Lower lobe of right lung (tissue), 2 donors: ENCODE measurements at regions not wholly inside any gene's neighbourhood (a gene's known extent, or its start where the extent isn't known, plus 50 kb on each side); places are given as distances from the start of the nearest gene placed in this dataset.
A peak's percentile ranks its signal among the peaks of the same experiment; 100 is the strongest.

Experiments used
- ATAC-seq, 2 donors: fragments of 200-7000 bp; cut with Tn5 transposase; one replicate each; pipeline ENCODE4 v1.9.1; 2020 to 2022; ENCODE audit warnings: mild to moderate bottlenecking in 2 of 2, moderate library complexity in 2 of 2
- DNase-seq: peaks from one replicate; pipeline ENCODE4 v3.0.0-alpha.2; 2020
- H3K27ac ChIP-seq: fragments of 200-600 bp; one replicate; pipeline ENCODE4 v1.8.0; 2022
- H3K27me3 ChIP-seq: fragments of 200-600 bp; one replicate; pipeline ENCODE4 v1.8.0; 2022; ENCODE audit warnings: low read depth
- H3K36me3 ChIP-seq: fragments of 200-600 bp; one replicate; pipeline ENCODE4 v1.8.0; 2022; ENCODE audit warnings: mild to moderate bottlenecking
- H3K4me1 ChIP-seq: fragments of 200-600 bp; one replicate; pipeline ENCODE4 v1.8.0; 2022
- H3K4me3 ChIP-seq: fragments of 200-600 bp; one replicate; pipeline ENCODE4 v1.8.0; 2022; ENCODE audit warnings: mild to moderate bottlenecking
- H3K9me3 ChIP-seq: fragments of 200-600 bp; one replicate; pipeline ENCODE4 v1.8.0; 2022
- CTCF ChIP-seq: fragments of 200-600 bp; IDR thresholded peaks from one replicate; pipeline ENCODE4 v1.8.0; 2022; ENCODE audit warnings: antibody characterized with exemption, mild to moderate bottlenecking
- intact Hi-C: fragments of 100-400 bp; cut with DNase I; formaldehyde crosslinking; loops from one replicate; pipeline ENCODE4 v1.11.0; 2022
- donor health status: DM: no; HTN: yes; CAD: no; lungs with severe emphysema.

- no peaks in the 10 kb centered on the region for H3K27me3 ChIP-seq
- no peaks in the 10 kb centered on the region for H3K36me3 ChIP-seq
- ATAC-seq (peak in 1 of 2 donors; percentile 75), DNase-seq (no peak)
- H3K4me1 ChIP-seq = no peaks in the 10 kb centered on the region
- H3K9me3 ChIP-seq = no peaks in the 10 kb centered on the region
- no peak for TF ChIP-seq CTCF
- intact Hi-C loops = no loop called here
- H3K4me3 ChIP-seq = no peak overlapping the region
- no peak overlapping the region for H3K27ac ChIP-seq
Observed at GRCh38 chr14:66003082-66003730, 483.0 kb upstream of the CCDC196 start.

- no peaks in the 10 kb centered on the region for H3K9me3 ChIP-seq
- no peak for ATAC-seq
Observed at GRCh38 chr14:66005900-66006434, 480.2 kb upstream of the CCDC196 start.

GRCh38 chr14:66008631-66009030, 477.5 kb upstream of the CCDC196 start:
- TF ChIP-seq CTCF = no peak
- Histone ChIP-seq H3K9me3 (no peaks in the 10 kb centered on the region), H3K36me3 (no peaks in the 10 kb centered on the region), H3K4me3 (no peak overlapping the region), H3K27ac (no peak overlapping the region), H3K27me3 (no peaks in the 10 kb centered on the region), H3K4me1 (no peaks in the 10 kb centered on the region)
- no peak for ATAC-seq
- DNase-seq = no peak
- intact Hi-C loops = no loop called here

More at GRCh38 chr14:66005900-66006434, 480.2 kb upstream of the CCDC196 start:
- no peak overlapping the region for H3K4me3 ChIP-seq
- intact Hi-C loops = no loop called here
- H3K36me3 ChIP-seq = no peaks in the 10 kb centered on the region
- no peaks in the 10 kb centered on the region for H3K4me1 ChIP-seq
- H3K27me3 ChIP-seq = no peaks in the 10 kb centered on the region
- no peak for TF ChIP-seq CTCF
- DNase-seq = no peak
- no peak overlapping the region for H3K27ac ChIP-seq

GRCh38 chr14:66009089-66009488, 477.1 kb upstream of the CCDC196 start:
- DNase-seq (no peak), ATAC-seq (no peak)
- H3K27me3 ChIP-seq = no peaks in the 10 kb centered on the region
- H3K4me3 ChIP-seq = no peak overlapping the region
- no peak overlapping the region for H3K27ac ChIP-seq
- H3K4me1 ChIP-seq = no peaks in the 10 kb centered on the region
- intact Hi-C loops = no loop called here
- no peak for TF ChIP-seq CTCF
- no peaks in the 10 kb centered on the region for H3K9me3 ChIP-seq
- H3K36me3 ChIP-seq = no peaks in the 10 kb centered on the region

- Histone ChIP-seq H3K36me3 (no peaks in the 10 kb centered on the region), H3K4me3 (no peak overlapping the region), H3K27me3 (no peaks in the 10 kb centered on the region), H3K9me3 (no peaks in the 10 kb centered on the region), H3K27ac (no peak overlapping the region), H3K4me1 (no peaks in the 10 kb centered on the region)
- intact Hi-C loops = no loop called here
- TF ChIP-seq CTCF = no peak
- no peak for DNase-seq
- no peak for ATAC-seq
Observed at GRCh38 chr14:66010695-66011094, 475.5 kb upstream of the CCDC196 start.
